NCI-H526 (cell line): ENCODE measurements at regions not wholly inside any gene's neighbourhood (a gene's known extent, or its start where the extent isn't known, plus 50 kb on each side); places are given as distances from the start of the nearest gene placed in this dataset.

Experiments
- DNase-seq, 2 experiments: peaks; one replicate each; lab custom pipeline; 2025; lab: John Stamatoyannopoulos, UW

DNA sequence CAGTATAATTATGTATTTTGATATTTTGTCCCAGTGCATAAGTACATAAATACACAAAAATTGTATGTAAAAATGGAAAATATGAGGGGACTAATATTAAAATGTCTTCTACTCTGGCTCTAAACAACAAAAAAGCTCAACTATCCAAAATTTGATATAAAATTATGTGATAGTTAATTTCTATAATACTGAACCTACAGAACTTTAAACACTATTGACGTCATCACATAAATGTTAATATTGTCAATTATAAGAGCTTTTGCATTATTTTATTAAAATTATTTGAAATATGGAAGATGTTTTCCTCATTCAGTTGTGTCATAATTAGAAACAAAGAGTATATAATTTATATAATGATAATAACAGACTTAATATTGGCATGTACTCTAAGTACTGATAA, 1139.7 kb upstream of the TMEFF2 start:
- DNase-seq = no peak

DNA sequence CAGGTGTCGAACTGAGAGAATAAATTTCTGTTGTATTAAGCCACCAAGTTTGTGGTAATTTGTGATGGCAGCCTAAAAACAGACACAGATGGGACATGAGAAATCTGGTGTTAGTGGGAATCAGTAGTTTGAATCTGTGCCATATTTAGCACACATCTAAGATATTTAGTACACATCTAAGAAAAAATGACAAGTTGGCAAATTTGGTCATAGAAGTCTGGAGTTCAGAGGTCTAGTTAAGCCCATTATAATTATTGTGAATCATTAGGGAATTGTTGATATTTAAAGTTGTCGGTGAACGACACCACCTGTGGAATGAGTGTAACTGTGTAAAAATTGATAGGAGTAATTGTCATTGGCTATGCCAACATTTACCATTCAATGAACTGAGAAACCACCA, 1138.8 kb upstream of the TMEFF2 start:
- no peak for DNase-seq

DNA sequence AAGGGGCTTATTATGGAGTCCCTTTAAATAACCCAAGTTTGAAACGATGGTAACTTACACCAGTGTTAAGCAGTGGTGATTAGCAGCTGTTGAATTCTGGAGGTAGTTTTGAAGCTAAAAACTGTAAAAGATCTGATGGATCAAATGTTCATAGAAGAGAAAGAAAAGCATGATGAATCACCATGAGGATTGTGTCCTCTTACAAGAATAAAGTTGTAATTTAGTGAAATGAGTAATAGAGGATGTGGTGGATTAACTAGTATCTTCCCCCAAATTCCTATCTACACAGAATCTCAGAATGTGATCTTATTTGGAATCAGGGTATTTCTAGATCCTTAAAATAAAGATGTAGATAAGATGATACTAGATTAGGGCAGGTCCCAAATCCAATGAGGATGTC, 1138.2 kb upstream of the TMEFF2 start:
- no peak for DNase-seq

DNA sequence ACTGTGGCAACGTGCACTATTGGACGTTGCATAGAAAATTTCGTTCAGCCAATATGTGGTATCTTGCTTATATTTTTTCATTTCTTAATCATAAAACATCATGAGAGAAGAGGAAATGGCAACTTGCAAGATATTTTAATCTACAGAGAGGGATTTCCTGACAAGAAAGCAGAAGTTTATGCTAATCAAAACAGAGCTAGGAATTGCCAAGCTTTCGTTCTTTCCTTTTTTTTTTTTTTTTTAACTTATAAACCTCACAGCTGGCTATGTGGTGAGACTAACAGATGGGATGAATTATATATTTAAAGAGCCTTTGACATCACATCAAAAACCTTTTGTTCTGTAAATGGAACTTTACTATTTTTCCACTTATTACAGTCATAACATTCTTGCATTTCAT, 1136.9 kb upstream of the TMEFF2 start:
- no peak for DNase-seq

DNA sequence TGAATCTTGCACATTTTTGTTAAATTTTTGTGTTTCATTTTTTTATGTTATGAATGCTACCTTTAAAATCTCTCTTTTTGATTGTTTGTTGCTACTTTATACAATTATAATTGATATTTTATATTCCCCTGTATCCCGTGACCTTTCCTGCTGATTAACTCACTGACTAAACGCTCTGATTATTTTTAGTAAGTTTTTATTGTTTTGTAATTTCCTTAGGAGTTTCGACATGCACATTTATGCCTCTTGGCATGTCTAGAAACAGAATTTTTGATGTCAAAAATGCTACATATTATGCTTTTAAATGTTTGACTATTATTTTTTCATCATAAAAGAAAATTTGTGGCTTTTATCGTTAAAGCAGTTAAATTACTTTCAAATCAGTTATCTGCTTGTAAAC, 1131.6 kb upstream of the TMEFF2 start:
- no peak for DNase-seq

DNA sequence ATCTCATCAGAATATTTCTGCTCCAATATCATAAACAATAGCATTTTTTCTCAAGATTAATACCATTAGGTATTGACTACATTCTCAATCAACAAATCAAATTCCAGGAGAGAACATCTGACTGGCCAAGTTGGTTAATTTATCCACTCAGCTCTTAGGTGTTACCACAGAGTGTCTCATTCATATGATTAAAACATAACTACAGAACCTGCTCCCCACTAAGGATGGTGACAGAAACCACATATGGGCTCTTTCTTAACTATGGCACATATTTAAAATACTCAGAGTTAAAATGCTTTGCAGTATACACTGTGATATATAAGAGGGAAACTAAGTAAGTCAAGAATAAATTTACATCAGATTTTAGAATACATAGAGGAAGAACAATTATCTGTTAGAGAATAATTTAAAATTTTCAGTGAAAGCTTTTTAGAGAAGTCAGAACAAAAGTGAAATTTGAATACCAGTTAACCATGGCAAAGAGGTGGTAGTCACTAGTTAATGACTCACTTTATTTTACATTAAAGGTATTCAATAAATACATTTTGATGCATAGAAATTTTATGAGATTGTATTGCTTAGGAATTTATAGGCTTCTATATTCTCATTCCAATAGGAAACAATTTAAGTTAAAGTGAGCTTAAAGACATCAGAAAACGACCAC, 1120.8 kb upstream of the TMEFF2 start:
- DNase-seq = no peak

DNA sequence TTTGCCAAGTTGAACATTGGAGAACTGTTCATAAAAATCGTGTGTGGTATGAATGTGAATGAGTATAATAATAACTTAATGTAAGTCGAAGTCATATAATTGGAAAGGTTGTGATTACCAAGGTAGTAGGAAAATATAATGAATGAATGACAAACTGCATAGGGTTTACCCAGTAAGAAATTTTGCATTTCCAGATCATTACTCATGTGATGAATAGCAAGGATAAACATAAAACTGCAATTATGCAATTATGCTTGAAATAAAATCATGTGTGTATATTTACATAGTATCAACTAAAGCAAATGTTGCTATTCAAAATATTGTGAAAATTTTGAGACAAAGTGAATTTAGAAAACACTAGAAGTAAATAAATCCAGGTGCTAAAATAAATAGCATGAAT, 1108.7 kb upstream of the TMEFF2 start:
- peak in 1 of 2 experiments; percentile 1 for DNase-seq

DNA sequence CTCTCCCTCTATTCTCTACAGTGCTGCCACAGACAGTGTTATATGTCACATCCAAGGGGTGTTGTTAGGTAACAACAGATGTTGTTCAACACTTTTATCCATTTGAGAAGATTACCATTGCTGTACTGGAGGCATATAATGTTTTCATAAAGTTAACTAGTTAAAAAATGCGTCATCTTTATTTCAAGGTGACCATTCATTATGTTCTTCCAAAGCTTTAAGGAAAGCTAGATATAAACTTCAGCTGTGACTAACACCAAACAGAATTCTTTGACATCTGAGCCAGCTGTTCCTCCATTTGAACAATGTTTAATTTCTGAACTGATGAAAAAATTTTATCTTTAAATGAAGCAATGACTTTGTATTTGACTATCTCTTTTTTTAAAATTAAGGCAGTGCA, 1099.6 kb upstream of the TMEFF2 start:
- no peak for DNase-seq

DNA sequence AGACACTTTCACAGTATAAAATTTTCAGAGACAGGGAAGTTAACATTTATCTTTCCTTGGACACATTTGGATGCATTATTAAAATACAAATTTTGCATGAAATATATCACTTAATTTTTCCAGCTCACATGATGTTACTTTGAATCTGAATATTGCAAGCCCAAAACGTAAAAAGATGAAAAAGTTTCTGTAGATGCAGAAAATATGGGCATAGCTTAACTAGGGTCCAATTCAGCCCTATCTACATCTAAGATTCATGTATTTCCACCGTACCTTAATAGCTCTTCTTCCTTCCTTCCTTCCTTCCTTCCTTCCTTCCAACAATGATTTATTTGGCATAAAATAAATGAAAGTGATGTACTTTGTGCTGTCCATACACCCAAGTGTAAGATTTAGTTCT, 1084.6 kb upstream of the TMEFF2 start:
- no peak for DNase-seq

DNA sequence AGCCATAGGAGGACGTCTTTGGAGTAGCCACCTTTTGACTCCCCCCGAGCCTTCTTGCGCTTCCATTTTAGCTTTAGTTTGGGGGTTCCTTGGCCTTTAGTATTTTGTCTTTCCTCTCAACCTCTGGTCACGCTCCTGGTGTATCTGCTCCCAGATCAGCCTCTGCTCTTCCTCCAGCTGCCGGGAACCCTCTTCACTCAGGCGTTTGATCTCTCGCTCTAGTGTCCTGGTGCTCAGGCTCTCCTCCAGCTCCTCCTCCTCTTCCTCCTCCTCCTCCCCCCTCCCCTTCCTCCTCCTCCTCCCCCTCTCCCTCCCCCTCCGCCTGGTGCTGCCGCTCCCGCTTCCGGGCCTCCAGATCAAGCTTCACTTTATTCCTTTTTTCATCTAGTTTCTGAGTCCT, 1082.3 kb upstream of the TMEFF2 start:
- DNase-seq = no peak

DNA sequence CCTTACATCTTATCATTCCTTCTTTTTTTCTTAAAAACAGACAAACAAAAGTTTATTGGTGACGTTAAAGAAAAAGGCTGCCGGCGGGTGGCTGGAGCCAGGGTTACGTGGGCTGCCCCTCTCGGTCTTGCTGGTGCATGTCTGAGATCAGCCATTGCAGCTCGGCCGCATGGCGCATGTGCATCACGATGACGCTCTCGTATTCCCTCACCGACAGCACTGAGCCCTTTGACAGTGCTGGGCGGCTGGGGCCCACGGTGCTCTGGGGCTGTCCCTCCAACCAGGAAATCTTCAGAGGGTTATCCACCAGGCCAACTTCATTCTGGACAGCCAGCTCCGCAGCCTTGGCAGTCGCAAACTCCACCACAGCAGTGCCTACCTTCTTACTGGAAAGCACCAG, 1081.8 kb upstream of the TMEFF2 start:
- DNase-seq = no peak

DNA sequence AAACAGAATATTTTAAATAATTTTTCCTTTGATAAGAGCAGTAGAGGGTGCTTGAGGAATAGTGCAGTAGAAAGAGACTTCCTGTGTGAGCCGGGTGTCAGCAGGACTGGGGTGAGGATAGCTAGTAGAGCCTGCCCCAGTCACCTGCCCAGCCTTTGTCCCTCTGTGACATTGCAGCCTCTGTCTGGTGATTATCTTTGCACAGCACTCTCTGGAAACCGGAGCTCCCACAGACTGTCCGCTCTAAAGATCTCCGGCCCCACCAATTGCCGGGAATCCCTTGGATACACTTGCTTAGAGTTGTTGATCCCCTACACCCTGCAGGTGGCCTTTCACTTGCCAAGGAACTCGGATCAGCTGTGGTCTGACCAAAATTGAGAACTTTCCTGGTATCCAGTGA, 1081.3 kb upstream of the TMEFF2 start:
- no peak for DNase-seq

DNA sequence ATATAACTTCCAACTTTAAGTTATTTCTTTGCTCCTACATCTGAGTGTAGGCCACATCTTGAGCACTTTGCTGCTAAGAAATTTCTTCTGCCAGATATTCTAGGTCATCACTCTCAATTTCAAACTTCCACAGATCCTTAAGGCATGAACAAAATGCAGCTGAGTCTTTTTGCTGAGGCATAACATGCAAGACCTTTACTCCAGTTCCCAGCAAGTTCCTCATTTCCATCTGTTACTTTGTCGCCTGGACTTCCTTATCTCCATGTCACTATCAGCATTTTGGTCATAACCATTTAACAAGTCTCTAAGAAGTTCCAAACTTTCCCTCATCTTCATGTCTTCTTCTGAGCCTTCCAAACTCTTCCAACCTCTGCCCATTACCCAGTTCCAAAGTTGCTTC, 1077.3 kb upstream of the TMEFF2 start:
- DNase-seq = no peak

DNA sequence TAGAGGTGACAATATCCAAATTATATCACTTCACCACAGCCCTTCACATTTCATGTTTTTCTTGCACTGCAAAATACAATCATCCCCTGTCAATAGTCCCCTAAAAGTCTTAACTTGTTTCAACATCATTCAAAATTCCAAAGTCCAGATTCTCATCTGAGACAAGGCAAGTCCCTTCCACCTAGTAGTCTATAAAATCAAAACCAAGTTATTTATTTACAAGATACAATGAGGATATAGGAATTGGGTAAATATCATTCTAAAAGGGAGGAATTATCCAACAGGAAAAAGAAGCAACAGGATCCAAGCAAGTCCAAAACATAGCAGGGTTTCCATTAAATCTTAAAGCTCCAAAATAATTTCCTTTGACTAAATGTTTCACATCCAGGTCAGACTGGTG, 1076.1 kb upstream of the TMEFF2 start:
- no peak for DNase-seq

DNA sequence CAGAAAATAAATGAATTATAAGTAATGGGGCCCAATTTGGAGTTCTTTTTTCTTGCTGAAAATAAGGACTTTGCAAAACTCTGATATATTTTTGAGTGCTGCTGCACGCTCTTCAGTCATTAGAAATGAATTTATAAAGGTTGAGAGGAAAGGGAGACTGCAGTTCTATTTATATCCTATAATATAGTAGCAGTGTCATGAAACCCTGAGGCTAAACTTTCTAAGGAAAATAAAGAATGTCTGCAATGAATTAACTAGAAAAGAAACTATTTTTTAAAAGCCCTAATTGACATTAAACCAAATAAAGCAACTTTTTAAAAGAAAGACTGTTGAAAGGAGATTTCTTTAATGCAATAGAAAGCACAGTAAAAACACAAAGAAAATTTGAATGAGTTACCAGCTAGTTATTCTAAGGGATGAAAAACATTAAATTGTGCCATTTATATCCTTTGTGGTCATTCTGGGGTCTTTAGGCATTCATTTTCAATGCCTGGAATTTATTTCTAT, 1072.8 kb upstream of the TMEFF2 start:
- DNase-seq = no peak

DNA sequence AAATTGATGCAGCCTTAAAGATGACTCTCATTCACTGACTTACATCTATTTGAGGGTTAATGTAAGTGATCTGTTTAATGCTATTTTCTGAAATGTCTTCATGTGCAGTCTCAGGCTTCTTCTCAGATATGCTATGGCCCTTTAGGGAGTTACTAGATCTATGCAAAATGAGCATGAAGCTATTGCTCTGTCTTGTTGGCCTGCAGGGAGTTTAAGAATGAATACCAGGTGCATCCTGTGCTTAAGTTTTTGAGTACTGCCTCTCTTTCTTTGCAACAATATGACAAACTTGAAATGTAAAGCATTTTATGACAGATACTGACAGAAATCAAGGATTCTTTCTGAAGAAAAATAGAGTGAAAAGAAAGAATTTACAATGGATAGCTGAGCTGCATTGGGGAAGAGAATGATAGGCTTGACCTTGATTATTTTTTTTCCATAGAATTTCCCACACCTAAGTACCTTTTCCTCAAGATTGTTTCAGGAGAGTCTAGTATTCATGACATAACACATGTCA, 1058.3 kb upstream of the TMEFF2 start:
- DNase-seq = no peak

DNA sequence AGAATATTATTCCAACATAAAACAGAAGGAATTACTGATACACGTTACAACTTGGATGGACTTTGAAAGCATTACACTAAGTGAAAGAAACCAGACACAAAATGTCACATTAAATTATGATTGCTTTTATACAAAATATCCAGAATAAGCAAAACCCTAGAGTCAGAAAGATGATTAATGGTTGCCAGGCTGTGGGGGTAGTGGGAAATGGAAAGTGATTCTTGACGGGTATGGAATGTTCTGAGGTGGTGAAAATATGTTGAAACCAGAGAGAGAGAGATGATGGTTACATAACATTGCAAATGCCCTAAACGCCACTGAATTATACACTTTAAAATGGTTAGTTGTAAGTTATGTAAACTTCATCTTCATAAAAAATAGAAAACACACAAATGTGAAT, 1057.2 kb upstream of the TMEFF2 start:
- DNase-seq = no peak

DNA sequence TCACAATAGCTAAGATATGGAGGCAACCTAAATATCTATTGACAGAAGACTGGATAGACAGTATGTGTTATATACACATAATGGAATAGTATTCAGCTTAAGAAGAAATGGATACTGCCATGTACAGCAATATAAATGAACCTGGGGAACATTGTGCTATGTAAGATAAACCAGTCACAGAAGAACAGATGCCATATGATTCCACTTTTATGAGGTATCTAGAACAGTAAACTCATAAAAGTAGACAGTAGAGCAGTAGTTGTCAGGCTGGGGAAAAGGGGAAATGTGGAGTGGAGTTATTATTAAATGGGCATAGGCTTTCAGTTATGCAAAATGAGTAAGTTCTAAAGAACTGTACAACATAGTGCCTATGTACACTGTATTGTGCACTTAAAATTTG, 1055.7 kb upstream of the TMEFF2 start:
- DNase-seq = no peak

DNA sequence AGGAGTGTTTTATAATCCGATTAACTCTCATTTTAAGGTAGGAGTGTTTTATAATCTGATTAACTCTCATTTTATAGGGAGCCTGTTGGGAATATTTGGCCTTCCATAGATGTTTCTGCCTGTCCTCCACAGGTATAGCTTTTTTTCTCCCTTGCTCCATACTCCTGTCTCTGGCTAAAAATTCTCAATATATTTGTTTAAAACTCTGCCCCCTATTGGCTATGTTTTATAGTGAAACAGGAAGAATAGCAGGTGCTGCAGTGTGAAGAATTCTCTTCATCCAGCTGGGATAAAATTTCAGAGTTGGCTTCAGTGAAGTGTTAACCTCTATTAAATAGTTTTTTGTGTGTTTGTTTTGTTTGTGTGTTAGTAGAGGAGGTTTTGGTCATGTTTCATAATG, 1046.0 kb upstream of the TMEFF2 start:
- DNase-seq = peak in 1 of 2 experiments; percentile 12

DNA sequence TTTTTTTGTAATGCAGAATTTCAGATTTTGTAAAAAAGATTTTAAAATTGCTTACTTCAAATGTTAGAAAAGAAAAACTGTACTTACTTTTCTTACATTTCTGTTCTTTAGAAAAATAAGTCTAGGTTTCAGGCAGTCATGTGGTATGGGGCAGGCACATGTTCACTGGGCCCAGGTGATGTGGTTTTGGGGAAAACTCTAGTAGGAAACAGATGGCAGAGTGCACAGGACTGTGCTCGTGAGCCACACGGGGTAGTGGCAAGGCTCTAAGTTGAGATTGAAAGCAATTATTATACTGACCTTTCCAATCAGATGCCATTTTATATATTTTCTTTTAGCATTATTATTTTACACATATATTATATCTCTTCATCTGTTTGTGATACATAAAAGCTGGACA, 1036.9 kb upstream of the TMEFF2 start:
- DNase-seq = no peak

DNA sequence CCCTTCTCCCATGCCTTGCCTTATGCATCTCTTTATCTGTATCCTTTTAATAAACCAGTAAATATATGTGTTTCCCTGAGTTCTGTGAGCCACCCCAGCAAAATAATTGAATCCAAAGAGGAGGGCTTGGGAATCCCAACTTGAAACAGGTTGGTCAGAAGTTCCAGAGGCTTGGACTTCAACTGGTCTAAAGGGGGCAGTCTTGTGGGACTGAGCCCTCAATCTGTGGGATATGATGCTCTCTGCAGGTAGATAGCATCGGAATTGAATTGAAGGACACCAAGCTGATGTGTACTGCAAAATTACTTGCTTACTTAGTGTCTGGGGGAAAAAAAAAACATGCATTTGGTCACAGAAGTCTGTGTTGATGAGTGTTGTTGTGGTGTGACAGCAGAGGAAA, 1033.5 kb upstream of the TMEFF2 start:
- DNase-seq = no peak

DNA sequence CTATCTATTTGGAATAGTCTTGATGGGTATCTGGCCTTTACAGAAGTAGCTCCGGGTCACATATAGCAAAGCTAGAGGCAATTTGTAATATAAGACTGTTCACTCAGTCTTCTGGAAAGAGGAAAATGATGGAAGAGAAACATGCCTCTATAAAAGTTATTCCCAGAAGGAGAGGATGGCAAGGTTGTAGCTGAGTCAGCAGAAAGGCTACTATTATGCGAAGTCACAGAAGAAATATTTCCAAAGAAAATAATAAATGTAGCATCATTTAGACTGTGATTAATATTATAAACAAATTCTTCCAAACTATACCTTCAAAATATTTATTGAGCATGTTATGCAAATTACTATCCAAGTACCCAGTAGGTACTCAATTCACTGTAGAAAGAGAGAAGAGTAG, 1027.7 kb upstream of the TMEFF2 start:
- no peak for DNase-seq

DNA sequence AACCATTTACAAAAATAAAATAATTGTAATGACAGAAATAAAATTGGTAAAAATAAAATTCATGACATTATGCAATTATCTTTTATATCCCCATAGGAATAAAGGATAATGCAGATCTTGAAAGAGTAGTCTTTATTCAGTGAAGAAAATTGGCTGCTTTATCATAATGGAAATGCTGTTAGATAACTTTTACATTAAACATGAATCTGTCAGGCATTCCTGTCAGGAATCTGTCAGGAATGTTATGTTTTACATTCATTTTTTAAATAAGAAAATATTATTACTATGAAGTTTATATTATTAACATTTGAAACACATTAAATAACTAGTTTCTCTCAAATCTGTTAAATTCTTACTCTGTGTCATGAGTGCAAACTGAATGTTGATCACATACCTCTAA, 1024.7 kb upstream of the TMEFF2 start:
- no peak for DNase-seq

DNA sequence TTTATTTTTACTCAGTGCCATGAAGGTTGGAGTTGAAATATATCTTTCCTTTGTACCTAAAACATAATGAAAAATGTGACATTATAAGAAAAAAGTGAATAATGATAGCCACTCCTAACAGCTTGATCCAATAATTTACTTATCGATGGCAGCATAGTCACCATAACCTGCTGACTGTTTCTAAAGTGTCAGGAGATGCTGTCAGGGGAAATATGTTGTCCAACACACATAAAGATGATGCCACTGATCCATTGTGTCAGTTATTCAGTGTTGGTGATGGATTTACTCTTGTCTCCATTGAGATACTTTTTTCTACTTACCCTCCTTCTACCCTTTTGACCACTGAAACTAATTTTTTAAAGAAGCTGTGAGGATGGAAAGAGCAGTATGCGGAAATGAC, 1006.9 kb upstream of the TMEFF2 start:
- no peak for DNase-seq
